Hematopoietic multipotent progenitor cell treated with erythropoietin and hydrocortisone succinate and interleukin-3 and kit ligand, for 8 days (in vitro differentiated cells): ENCODE measurements at regions not wholly inside any gene's neighbourhood (a gene's known extent, or its start where the extent isn't known, plus 50 kb on each side); places are given as distances from the start of the nearest gene placed in this dataset.
"Not testable (repeated sequence)": the region's sequence is repeated elsewhere in the genome, so short reads cannot be mapped to it uniquely, and the experiment has no call there.

ENCODE experiments used
- DNase-seq: peaks from one replicate; pipeline ENCODE4 v3.0.0-alpha.2; 2015

DNA sequence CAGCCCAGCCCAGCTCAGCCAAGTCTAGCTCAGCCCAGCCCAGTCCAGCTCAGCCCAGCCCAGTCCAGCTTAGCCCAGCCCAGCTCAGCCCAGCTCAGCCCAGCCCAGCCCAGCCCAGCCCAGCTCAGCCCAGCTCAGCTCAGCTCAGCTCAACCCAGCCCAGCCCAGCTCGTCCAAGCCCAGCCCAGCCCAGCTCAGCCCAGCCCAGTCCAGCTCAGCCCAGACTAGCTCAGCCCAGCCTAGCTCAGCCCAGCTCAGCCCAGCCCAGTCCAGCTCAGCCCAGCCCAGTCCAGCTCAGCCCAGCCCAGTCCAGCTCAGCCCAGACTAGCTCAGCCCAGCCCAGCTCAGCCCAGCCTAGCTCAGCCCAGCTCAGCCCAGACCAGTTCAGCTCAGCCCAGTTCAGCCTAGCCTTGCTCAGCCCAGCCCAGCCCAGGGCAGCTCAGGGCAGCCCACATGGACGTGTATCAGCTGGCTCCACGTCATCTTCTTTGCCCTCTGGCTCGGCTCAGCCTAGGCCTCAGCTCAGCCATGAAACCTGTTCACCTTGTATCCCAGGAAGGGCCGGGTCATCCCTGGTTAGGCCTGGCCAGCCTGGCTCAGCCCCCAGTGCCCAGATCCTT lies 185.6 kb downstream of the TMEM121 start:
- no peak for DNase-seq

DNA sequence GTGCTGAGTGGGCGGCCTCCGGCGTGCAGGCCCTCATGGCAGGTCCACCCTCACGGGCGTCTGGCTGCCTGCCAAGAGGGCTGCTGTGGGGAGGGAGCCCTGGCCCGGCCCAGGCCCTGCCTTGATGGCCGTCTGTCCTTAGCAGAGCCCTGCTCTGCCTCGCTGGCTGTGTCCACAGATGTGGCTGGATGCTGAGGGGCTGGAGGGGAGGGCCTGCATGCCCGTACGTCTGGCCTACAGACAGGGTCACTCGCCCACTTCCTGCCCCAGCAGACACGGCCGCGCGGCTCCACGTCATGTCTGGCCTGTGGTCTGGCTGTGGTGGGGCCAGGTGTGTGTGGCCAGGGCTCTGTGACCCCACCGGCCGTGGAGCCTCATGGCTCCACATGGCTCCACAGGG lies 186.3 kb downstream of the TMEM121 start:
- DNase-seq: not testable (repeated sequence)

GRCh38 chr14:105713160-105713559 lies 186.8 kb downstream of the TMEM121 start:
- DNase-seq: not testable (repeated sequence)

DNA sequence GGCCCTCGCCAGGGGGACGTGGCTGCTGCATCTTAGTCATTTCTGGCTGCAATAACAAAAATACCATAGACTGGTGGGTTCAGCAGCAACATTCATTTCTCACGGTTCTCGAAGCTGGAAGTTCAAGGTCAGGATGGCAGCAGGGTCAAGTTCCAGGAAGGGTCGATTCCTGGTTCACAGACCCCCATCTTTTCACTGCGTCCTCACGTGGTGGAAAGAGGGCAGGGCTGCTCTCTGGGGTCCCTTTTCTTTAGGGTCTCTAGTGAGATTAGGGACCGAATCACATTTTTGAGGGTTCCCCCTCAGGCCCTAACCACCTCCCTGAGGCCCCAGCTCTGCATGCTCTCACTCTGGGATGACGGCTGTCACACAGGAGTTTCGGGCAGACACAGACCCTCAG lies 187.5 kb downstream of the TMEM121 start:
- not testable (repeated sequence) for DNase-seq

- DNase-seq: not testable (repeated sequence)
Measured at GRCh38 chr14:105718787-105719186, 192.4 kb downstream of the TMEM121 start.

- not testable (repeated sequence) for DNase-seq
Measured at GRCh38 chr14:105720106-105720505, 193.7 kb downstream of the TMEM121 start.

DNA sequence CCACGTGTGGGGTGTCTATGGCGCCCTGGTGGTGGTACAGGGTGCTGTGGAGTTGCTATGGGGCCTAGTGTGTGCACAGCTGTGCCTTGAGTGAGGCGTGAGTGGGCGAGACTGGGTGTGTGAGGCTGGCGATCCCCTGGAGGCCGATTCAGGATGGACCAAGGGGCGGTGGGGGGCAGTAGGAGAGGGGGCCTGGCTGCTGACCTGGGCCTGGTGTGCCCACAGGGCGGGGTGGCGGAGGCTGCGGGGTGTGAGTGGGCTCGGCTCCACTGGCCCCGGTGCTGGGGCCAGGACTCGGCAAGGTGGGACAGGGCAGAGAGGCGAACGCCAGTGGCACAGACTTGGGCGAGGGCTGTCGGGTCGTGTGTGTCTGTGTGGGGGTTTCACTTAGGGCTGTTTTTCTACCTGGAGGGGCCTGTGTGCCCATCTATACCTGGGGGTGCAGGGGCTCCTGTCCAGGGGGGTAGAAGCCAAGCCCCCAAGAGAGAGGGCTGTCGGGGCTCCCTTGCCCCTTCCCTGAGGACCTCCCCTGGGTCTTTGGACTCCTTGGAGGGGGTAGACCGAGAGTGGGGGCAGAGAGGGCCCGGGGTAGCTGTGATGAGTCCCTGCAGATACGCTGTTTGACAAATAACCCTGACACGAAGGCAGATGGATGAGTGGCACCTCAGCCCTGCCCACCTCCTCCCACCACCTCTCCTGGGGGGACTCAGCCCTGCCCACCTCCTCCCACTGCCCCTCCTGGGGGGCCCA lies 194.6 kb downstream of the TMEM121 start:
- DNase-seq: not testable (repeated sequence)

DNA sequence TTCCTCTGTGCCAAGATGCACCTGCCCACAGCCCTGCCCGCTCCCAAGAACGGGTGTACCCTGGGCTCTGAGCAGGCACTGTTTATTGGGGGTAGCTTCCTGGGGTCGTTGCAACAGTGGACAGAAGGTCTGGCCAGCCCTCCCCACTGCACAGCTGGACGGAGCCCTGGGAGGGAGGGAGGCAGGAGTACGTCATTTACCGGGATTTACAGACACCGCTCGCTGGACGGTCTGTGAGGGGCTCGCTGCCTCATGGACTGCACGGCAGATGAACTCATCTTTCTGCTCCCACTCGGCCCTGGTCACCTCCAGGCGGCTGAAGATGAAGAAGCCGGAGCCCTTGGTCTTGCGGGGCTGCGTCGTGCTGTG lies 195.2 kb downstream of the TMEM121 start:
- DNase-seq: not testable (repeated sequence)

DNA sequence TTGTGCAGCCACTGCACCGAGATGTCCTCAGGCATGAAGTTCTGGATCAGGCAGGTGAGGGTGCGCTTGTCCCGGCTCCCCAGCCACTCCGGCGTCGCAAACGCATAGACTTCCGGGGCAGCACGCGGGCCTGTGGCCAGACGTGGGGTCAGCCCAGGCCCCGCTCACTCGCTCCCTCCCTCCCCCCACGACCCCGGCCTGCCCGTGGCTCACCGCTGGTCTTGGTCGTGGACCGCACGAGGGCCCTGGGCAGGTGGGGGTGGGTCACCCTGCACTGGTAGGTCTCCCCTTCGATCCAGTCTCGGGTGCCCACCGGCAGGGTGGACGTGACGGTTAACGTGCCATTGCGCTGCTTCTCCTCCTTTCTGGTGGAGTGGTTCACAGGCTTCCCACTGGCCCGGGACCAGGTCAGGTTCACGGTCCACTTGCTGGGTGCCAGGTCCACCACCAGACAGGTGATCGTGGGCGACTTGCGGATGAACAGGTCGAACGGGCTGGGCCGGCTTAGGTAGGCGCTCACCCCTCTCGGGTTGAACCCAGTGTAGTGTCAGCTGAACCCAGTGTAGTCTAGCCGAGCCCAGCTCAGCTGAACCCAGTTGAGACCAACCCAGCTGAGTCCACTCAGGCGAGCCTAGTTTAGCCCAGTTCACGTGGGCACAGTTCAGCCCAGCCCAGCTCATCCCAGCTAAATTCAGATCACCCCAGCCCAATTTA lies 195.8 kb downstream of the TMEM121 start:
- not testable (repeated sequence) for DNase-seq

GRCh38 chr14:105723271-105723670 lies 196.9 kb downstream of the TMEM121 start:
- not testable (repeated sequence) for DNase-seq

GRCh38 chr14:105723776-105724175 lies 197.4 kb downstream of the TMEM121 start:
- DNase-seq: not testable (repeated sequence)

GRCh38 chr14:105729825-105730368 lies 203.5 kb downstream of the TMEM121 start:
- DNase-seq: not testable (repeated sequence)

- DNase-seq: not testable (repeated sequence)
Measured at GRCh38 chr14:105730731-105731130, 204.3 kb downstream of the TMEM121 start.

GRCh38 chr14:105731221-105731985 lies 205.0 kb downstream of the TMEM121 start:
- not testable (repeated sequence) for DNase-seq

- DNase-seq: no peak
Measured at GRCh38 chr14:105733081-105734065, 207.0 kb downstream of the TMEM121 start.

- DNase-seq: not testable (repeated sequence)
Measured at GRCh38 chr14:105734241-105734640, 207.9 kb downstream of the TMEM121 start.

DNA sequence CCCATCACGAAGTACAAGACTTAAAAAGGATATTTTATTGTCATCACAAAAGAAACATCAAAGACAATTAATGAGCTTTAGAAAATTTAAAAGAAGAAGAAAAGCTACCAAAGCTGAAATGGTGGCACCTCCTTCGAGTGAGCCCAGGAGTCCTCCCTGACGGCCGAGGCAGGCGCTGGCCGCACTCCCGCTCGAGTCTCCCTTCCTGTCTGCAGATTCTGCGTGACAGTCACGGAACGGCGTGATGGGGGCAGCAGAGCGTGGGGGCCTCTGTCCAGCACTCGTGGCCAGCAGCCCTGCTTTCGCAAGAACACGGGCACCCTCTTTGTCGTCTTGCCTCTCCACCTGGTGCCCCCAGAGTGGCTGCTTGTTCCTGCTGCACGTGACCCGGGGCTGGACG lies 209.9 kb downstream of the TMEM121 start:
- not testable (repeated sequence) for DNase-seq

DNA sequence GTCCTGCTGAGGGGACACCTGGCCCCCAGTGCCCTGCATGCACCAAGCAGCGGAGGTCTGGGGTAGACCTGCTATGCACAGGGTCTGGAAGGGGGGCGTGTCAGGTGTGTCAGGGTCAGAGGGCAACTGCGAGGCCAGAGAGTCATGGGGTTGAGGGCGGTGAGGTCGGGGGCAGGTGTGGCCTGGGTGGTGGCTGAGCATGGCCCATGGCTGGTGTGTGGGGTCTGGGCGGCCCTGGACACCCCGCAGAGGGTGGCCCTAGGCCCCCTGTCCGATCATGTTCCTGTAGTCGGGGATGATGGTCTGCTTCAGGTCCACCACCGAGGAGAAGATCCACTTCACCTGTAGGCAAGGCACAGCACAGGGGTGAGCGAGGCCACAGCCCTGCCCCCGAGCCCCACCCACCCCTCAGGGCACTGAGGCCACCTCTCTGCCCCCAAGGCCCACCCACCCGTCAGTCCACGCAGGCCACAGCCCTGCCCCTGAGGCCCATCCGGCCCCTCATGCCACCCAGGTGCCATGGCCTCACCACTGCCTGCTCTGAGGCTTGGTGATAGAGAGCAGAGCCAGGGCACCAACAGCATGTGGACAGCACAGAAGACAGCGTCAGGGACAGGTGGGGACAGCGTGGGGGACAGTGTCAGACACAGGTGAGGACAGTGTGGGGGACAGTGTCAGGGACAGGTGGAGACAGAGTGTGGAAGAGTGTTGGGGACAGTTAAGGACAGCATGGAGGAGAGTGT lies 211.3 kb downstream of the TMEM121 start:
- no peak for DNase-seq

- DNase-seq: no peak
Measured at GRCh38 chr14:105738638-105739037, 212.3 kb downstream of the TMEM121 start.

- no peak for DNase-seq
Measured at GRCh38 chr14:105739331-105740102, 213.1 kb downstream of the TMEM121 start.
